Naive B cell (primary cell): ENCODE measurements at regions not wholly inside any gene's neighbourhood (a gene's known extent, or its start where the extent isn't known, plus 50 kb on each side); places are given as distances from the start of the nearest gene placed in this dataset.
"Not testable (repeated sequence)": the region's sequence is repeated elsewhere in the genome, so short reads cannot be mapped to it uniquely, and the experiment has no call there.

Source experiments
- ATAC-seq, 2 donors: fragments of 150-1000 bp; cut with Tn5 transposase; 2 replicates each; pipeline ENCODE4 v1.10.0; 2021; ENCODE audit warnings: low read depth in 2 of 2, mild to moderate bottlenecking in 2 of 2, moderate library complexity in 2 of 2
- DNase-seq: peaks from one replicate; pipeline ENCODE4 v3.0.0; 2022
- H3K27ac Mint-ChIP-seq, 6 donors: one replicate each; pipeline ENCODE4 v1.8.0; 2020 to 2022; ENCODE audit warnings: mild to moderate bottlenecking in 6 of 6, mixed read lengths in 6 of 6, moderate library complexity in 5 of 6, inconsistent platforms in 2 of 6
- H3K27me3 Mint-ChIP-seq, 3 donors: one replicate each; pipeline ENCODE4 v1.8.0; 2021 to 2022; ENCODE audit warnings: mixed read lengths in 3 of 3, mild to moderate bottlenecking in 1 of 3
- H3K36me3 Mint-ChIP-seq, 2 donors: one replicate each; pipeline ENCODE4 v1.8.0; 2020 to 2022; ENCODE audit warnings: mixed read lengths in 2 of 2, inconsistent platforms in 1 of 2, mild to moderate bottlenecking in 1 of 2
- H3K4me1 Mint-ChIP-seq, 3 donors: one replicate each; pipeline ENCODE4 v1.8.0; 2020 to 2022; ENCODE audit warnings: mixed read lengths in 3 of 3, inconsistent platforms in 1 of 3, mild to moderate bottlenecking in 1 of 3, moderate library complexity in 1 of 3
- H3K4me3 Mint-ChIP-seq, 8 donors: one replicate each; pipeline ENCODE4 v1.8.0; 2020 to 2022; ENCODE audit warnings: mild to moderate bottlenecking in 8 of 8, mixed read lengths in 8 of 8, moderate library complexity in 8 of 8, inconsistent platforms in 2 of 8
- H3K9me3 Mint-ChIP-seq, 7 donors: one replicate each; pipeline ENCODE4 v1.8.0; 2020 to 2022; ENCODE audit warnings: mixed read lengths in 7 of 7, mild to moderate bottlenecking in 5 of 7, inconsistent platforms in 2 of 7, moderate library complexity in 1 of 7

DNA sequence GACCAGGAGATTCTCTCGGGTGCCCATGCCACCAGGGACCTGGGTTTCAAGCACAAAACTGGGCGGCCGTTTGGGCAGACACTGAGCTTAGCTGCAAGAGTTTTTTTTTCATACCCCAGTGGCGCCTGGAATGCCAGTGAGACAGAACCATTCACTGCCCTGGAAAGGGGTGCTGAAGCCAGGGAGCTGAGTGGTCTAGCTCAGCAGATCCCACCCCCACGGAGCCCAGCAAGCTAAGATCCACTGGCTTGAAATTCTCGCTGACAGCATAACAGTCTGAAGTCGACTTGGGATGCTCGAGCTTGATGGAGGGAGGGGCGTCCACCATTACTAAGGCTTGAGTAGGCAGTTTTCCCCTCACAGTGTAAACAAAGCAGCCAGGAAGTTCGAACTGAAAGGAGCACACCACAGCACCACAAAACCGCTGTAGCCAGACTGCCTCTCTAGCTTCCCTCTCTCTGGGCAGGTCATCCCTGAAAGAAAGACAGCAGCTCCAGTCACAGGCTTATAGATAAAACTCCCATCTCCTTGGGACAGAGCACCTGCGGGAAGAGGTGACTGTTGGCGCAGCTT is 157.7 kb downstream of the GIPC2 start:
- H3K27ac Mint-ChIP-seq, H3K4me3 Mint-ChIP-seq, ATAC-seq, H3K36me3 Mint-ChIP-seq, H3K4me1 Mint-ChIP-seq, DNase-seq: not testable (repeated sequence)
- Mint-ChIP-seq H3K27me3 (peaks cover 10 to 27% (median 20%) of the 10 kb centered on the region in 3 donors), H3K9me3 (peaks cover 0 to 12% (median 6%) of the 10 kb centered on the region in 7 donors)

GRCh38 chr1:78210175-78210574 is 164.4 kb downstream of the GIPC2 start:
- Mint-ChIP-seq H3K4me1 (no peaks in the 10 kb centered on the region), H3K27ac (no peak overlapping the region), H3K36me3 (peaks cover 0 to 7% of the 10 kb centered on the region in 2 donors), H3K4me3 (no peak overlapping the region), H3K27me3 (peaks cover 3 to 10% (median 4%) of the 10 kb centered on the region in 3 donors), H3K9me3 (peaks cover 0 to 22% (median 11%) of the 10 kb centered on the region in 7 donors)
- DNase-seq, result no peak
- no peak for ATAC-seq

- H3K36me3 Mint-ChIP-seq, result peaks cover 0 to 7% of the 10 kb centered on the region in 2 donors
- H3K27me3 Mint-ChIP-seq, result peaks cover 3 to 10% (median 7%) of the 10 kb centered on the region in 3 donors
- no peak for ATAC-seq
- no peak for DNase-seq
- H3K27ac Mint-ChIP-seq, result no peak overlapping the region
- peaks cover 0 to 16% (median 7%) of the 10 kb centered on the region in 7 donors for H3K9me3 Mint-ChIP-seq
- H3K4me3 Mint-ChIP-seq, result no peak overlapping the region
- H3K4me1 Mint-ChIP-seq, result no peaks in the 10 kb centered on the region
Measured at GRCh38 chr1:78211483-78212092, 165.8 kb downstream of the GIPC2 start.

DNA sequence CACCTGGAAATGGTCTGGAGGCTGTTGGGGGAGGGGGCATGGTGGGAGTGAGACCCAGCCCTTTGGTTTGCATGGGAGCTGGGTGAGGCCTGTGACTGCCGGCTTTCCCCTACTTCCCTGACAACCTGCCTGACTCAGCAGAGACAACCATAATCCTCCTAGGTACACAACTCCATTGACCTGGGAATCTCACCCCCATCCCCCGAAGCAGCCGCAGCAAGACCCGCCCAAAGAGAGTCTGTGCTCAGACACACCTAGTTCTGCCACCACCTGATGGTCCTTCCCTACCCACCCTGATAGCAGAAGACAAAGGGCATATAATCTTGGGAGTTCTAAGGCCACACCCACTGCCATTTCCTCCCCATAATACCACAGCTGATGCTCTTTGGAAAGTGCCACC is 168.6 kb downstream of the GIPC2 start:
- H3K36me3 Mint-ChIP-seq, result peaks cover 0 to 7% of the 10 kb centered on the region in 2 donors

GRCh38 chr1:78222225-78222959 is 176.6 kb downstream of the GIPC2 start:
- H3K27me3 Mint-ChIP-seq, result peaks cover 0 to 19% (median 0%) of the 10 kb centered on the region in 3 donors
- DNase-seq (no peak), ATAC-seq (no peak)
- no peak overlapping the region for H3K4me3 Mint-ChIP-seq
- H3K36me3 Mint-ChIP-seq, result no peaks in the 10 kb centered on the region
- H3K9me3 Mint-ChIP-seq, result peaks cover 2 to 17% (median 9%) of the 10 kb centered on the region in 7 donors
- H3K27ac Mint-ChIP-seq, result no peak overlapping the region
- no peaks in the 10 kb centered on the region for H3K4me1 Mint-ChIP-seq

More for the DNA sequence above, 168.6 kb downstream of the GIPC2 start:
- Mint-ChIP-seq H3K27ac (no peak overlapping the region), H3K27me3 (peaks cover 3 to 10% (median 7%) of the 10 kb centered on the region in 3 donors), H3K4me1 (no peaks in the 10 kb centered on the region), H3K4me3 (no peak overlapping the region), H3K9me3 (peaks cover 0 to 17% (median 7%) of the 10 kb centered on the region in 7 donors)
- no peak for ATAC-seq
- DNase-seq, result no peak

GRCh38 chr1:78222960-78223358 is 177.2 kb downstream of the GIPC2 start:
- DNase-seq (no peak), ATAC-seq (no peak)
- H3K9me3 Mint-ChIP-seq, result peaks cover 2 to 17% (median 12%) of the 10 kb centered on the region in 7 donors
- H3K27ac Mint-ChIP-seq, result no peak overlapping the region
- H3K27me3 Mint-ChIP-seq, result peaks cover 0 to 19% (median 0%) of the 10 kb centered on the region in 3 donors
- H3K4me3 Mint-ChIP-seq, result no peak overlapping the region
- H3K4me1 Mint-ChIP-seq, result no peaks in the 10 kb centered on the region
- no peaks in the 10 kb centered on the region for H3K36me3 Mint-ChIP-seq

DNA sequence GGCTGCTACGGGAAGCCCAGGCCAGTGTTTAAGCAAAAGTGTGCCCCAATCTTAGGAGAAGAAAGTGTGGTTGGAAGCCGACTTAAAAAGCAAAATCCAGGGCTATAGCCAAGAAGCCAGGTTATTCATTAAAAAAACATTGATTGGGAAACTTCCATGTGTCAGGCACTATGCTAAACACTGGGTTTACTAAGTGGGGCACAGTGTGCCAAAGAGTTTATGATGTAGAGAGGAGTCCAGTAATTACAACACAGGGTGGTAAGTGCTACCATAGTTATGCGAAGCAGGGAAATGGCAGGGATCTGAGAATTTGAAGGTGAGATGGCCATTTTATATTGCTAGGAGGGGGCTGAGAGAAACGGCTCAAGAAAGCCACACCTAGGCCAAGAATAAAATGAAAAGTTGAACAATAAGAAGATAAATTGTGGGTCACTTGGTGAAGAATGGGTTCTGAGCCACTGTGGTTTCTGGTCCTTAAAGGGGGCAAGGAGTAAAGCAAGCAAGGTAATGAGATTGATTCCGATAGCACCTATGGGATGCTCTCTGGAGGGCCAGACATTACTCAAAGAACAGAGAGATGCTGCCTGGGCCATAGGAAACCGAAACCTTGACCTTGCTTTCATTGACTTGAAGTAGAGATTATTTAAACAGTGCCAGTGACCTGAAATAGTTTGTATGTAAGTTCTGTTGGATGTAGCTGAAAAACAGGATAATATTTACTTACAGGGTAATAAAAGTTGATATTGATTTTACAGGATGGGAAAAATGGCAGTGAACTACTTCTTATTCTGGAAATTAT is 177.8 kb downstream of the GIPC2 start:
- DNase-seq (no peak), ATAC-seq (no peak)
- Mint-ChIP-seq H3K36me3 (no peaks in the 10 kb centered on the region), H3K27me3 (peaks cover 0 to 19% (median 0%) of the 10 kb centered on the region in 3 donors), H3K4me3 (no peak overlapping the region), H3K4me1 (no peaks in the 10 kb centered on the region), H3K27ac (no peak overlapping the region), H3K9me3 (peaks cover 2 to 17% (median 12%) of the 10 kb centered on the region in 7 donors)

DNA sequence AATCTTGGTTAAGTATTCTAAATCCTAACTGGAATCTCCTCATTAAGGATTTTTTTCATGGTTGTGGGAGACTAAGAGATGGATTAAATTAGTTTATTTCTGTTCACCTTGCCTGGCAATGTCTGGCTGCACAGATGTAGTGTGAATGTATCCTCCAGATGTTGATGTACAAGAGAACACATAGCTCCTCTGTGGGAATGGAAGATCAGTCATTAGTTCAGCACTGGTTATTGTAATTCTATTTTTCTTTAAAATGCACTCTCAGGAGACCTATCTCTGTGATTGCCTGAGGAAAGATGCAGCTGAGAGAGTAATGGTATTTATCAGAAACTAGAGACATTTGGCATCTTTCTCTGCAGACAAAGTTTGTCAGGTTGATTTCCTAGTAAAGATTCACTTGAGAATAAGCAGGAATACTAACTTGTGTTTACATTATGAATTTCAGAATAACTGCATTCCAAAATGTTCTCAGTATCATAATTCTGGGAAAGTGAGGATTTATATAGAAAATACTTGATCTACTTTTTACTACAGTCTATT is 178.6 kb downstream of the GIPC2 start:
- Mint-ChIP-seq H3K4me1 (no peaks in the 10 kb centered on the region), H3K9me3 (peaks cover 2 to 17% (median 12%) of the 10 kb centered on the region in 7 donors), H3K27ac (no peak overlapping the region), H3K36me3 (no peaks in the 10 kb centered on the region), H3K4me3 (no peak overlapping the region), H3K27me3 (peaks cover 0 to 19% (median 0%) of the 10 kb centered on the region in 3 donors)
- DNase-seq (no peak), ATAC-seq (no peak)

- peaks cover 2 to 17% (median 12%) of the 10 kb centered on the region in 7 donors for H3K9me3 Mint-ChIP-seq
- H3K4me1 Mint-ChIP-seq, result no peaks in the 10 kb centered on the region
- H3K27ac Mint-ChIP-seq, result no peak overlapping the region
- H3K4me3 Mint-ChIP-seq, result no peak overlapping the region
- no peaks in the 10 kb centered on the region for H3K36me3 Mint-ChIP-seq
- peaks cover 0 to 19% (median 0%) of the 10 kb centered on the region in 3 donors for H3K27me3 Mint-ChIP-seq
- DNase-seq (no peak), ATAC-seq (no peak)
Measured at GRCh38 chr1:78224861-78225552, 179.2 kb downstream of the GIPC2 start.

DNA sequence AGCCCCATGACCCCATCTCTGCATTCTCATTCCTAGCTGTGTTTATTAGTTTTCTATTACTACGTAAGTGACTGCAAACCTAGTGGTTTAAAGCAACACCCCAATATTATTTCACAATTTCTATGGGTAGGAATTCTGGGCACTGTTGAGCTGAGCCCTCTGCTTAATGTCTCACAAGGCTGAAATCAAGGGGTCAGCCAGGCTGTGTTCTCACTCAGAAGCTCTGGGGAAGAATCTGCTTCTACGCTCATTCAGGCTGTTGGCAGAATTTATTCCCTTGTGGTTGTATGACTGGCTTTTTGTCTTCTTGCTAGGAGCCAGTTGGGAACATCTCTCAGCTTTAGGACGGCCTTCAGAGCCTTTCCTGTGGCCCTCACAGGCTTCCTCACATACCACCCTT is 181.0 kb downstream of the GIPC2 start:
- no peaks in the 10 kb centered on the region for H3K36me3 Mint-ChIP-seq
- no peak overlapping the region for H3K4me3 Mint-ChIP-seq
- ATAC-seq, result no peak
- H3K27me3 Mint-ChIP-seq, result peaks cover 0 to 14% (median 6%) of the 10 kb centered on the region in 3 donors
- peaks cover 2 to 13% (median 9%) of the 10 kb centered on the region in 7 donors for H3K9me3 Mint-ChIP-seq
- no peak for DNase-seq
- no peak overlapping the region for H3K27ac Mint-ChIP-seq
- no peaks in the 10 kb centered on the region for H3K4me1 Mint-ChIP-seq

- DNase-seq (no peak), ATAC-seq (no peak)
- Mint-ChIP-seq H3K27ac (no peak overlapping the region), H3K36me3 (no peaks in the 10 kb centered on the region), H3K9me3 (peaks cover 2 to 13% (median 8%) of the 10 kb centered on the region in 7 donors), H3K27me3 (peaks cover 0 to 12% (median 10%) of the 10 kb centered on the region in 3 donors), H3K4me3 (no peak overlapping the region), H3K4me1 (no peaks in the 10 kb centered on the region)
Measured at GRCh38 chr1:78227705-78228635, 182.2 kb downstream of the GIPC2 start.

DNA sequence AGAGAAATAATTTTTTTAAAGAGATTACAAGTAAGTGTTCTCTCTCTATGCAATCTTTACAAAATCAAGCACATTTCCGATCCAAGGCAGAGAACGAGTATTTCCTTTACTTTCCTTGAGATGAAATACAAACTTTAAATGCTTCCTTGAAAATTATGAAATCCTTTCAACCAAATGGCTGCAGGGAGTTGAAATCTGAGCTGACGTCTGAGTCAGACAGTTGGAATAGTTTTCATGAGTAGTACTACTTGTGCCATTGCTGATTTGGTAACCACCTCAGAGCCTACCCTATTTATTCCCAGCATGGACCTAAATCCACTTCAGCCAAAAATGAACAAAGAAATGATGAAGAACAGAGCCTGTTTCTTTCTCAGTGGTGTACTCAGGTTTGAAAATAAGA is 183.6 kb downstream of the GIPC2 start:
- ATAC-seq, result no peak
- Mint-ChIP-seq H3K27ac (no peak overlapping the region), H3K4me1 (no peaks in the 10 kb centered on the region), H3K27me3 (peaks cover 0 to 13% (median 12%) of the 10 kb centered on the region in 3 donors), H3K9me3 (peaks cover 0 to 13% (median 7%) of the 10 kb centered on the region in 7 donors), H3K36me3 (no peaks in the 10 kb centered on the region), H3K4me3 (no peak overlapping the region)
- DNase-seq, result no peak
